ENCODE measurements at regions not wholly inside any gene's neighbourhood (a gene's known extent, or its start where the extent isn't known, plus 50 kb on each side); places are given as distances from the start of the nearest gene placed in this dataset.

- no peak for TF ChIP-seq POLR2A (IDR thresholded peaks at IDR 0.05; ENCODE audit: low read depth, low read length)
- no peak for TF ChIP-seq POLR2AphosphoS5 (IDR thresholded peaks at IDR 0.05; ENCODE audit: low read depth, low read length)
Measured at GRCh38 chr10:10010397-10010796, 1007.3 kb upstream of the CELF2 start.
